ENCODE measurements at regions not wholly inside any gene's neighbourhood (a gene's known extent, or its start where the extent isn't known, plus 50 kb on each side); places are given as distances from the start of the nearest gene placed in this dataset.

DNA sequence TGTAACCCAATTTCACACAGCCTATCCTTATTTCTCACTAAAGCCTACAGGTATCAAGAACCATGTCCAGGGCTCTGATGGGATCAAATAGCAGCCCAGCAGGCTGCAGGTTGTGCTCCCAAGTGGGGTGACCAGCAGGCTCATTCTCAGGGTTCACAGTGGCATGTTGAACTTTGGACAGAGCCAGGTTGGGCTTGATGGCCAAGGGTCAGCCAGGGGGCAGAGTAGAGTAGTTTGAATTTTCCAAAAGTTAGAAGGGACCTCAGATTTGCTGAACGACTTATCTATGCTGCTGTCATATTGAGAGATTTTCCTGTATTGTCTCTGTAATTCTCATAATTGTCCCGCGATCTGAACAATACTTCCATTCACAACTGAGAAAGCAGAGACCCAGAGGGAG, 310.8 kb upstream of the BOD1L1 start:
- DNase-seq = no peak

DNA sequence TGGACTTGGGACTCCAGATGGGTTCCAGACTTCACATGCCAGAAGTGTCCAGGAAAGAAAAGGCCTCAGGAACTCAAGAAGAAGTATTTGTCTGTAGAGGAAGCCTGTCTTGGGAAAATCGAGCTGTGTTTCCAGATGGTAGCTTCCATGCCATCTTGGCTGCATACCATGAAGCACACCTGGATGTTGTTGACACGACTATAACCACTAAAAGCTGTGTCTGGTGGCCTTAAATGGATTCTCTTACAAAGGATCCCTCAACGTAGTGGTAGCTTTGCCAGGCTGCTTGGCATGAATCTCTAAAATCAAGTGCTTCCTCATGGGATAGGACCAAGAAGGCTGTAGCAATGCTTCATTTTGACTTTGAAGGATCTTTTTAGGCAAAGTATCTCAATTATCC, 313.4 kb upstream of the BOD1L1 start:
- POLR2A ChIA-PET (ENCODE audit: unreplicated experiment) = no interaction called here
- no peaks in the 10 kb centered on the region for H3F3A ChIP-seq (ENCODE audit: insufficient read depth, low read depth)
- CTCF ChIA-PET = no interaction called here

More for the DNA sequence above, 310.8 kb upstream of the BOD1L1 start:
- Histone ChIP-seq H3K4me1 (replicated peaks; ENCODE audit: insufficient read depth) (no peaks in the 10 kb centered on the region), H3K9me3 (ENCODE audit: insufficient read depth, low read depth) (no peaks in the 10 kb centered on the region), H3K9me2 (ENCODE audit: insufficient read depth) (no peaks in the 10 kb centered on the region), H2AFZ (no peak overlapping the region), H3K36me3 (ENCODE audit: low read depth) (no peaks in the 10 kb centered on the region), H3K27ac (no peak overlapping the region), H3K4me3 (no peak overlapping the region), H3K4me2 (no peak overlapping the region), H4K20me1 (ENCODE audit: insufficient read depth) (no peaks in the 10 kb centered on the region), H3K79me2 (ENCODE audit: low read depth) (no peaks in the 10 kb centered on the region), H3F3A (ENCODE audit: insufficient read depth, low read depth) (no peaks in the 10 kb centered on the region), H3K27me3 (ENCODE audit: insufficient read depth, low read depth) (no peaks in the 10 kb centered on the region)
- CTCF ChIA-PET = no interaction called here
- BruUV-seq (replicated peaks) = no TSS peak
- TF ChIP-seq, protein P1, sequence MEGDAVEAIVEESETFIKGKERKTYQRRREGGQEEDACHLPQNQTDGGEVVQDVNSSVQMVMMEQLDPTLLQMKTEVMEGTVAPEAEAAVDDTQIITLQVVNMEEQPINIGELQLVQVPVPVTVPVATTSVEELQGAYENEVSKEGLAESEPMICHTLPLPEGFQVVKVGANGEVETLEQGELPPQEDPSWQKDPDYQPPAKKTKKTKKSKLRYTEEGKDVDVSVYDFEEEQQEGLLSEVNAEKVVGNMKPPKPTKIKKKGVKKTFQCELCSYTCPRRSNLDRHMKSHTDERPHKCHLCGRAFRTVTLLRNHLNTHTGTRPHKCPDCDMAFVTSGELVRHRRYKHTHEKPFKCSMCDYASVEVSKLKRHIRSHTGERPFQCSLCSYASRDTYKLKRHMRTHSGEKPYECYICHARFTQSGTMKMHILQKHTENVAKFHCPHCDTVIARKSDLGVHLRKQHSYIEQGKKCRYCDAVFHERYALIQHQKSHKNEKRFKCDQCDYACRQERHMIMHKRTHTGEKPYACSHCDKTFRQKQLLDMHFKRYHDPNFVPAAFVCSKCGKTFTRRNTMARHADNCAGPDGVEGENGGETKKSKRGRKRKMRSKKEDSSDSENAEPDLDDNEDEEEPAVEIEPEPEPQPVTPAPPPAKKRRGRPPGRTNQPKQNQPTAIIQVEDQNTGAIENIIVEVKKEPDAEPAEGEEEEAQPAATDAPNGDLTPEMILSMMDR (conservative IDR thresholded peaks at IDR 0.05) = no peak
- TF ChIP-seq EZH2 (IDR thresholded peaks at IDR 0.05; ENCODE audit: low read depth) = no peak
- POLR2A ChIA-PET (ENCODE audit: unreplicated experiment) = no interaction called here
- intact Hi-C loops (cut with micrococcal nuclease; ENCODE audit: unreplicated experiment) = no loop called here

DNA sequence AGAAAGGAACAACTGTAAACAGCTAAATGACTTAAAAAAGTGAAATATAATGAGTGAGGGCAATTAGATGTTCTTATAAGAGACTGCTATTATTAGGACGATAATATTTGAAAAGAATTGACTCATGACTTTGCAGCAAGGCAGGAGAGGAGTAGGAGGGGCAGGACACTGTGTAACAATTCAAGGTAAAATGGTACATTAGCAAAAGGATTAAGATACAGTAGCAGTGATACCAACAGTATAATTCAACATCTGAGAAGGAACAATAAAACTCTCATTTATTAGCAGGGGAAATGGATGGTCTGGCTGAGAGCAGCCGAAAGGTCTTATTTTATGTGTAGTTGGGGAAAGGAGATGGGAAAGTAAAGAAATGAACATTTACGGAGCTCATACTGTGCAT, 315.5 kb upstream of the BOD1L1 start:
- CTCF ChIA-PET = no interaction called here
- no peak for DNase-seq
- Histone ChIP-seq H2AFZ (no peak overlapping the region), H3K36me3 (ENCODE audit: low read depth) (no peaks in the 10 kb centered on the region), H3K9me3 (ENCODE audit: insufficient read depth, low read depth) (no peaks in the 10 kb centered on the region), H3K9me2 (ENCODE audit: insufficient read depth) (no peaks in the 10 kb centered on the region), H3K27ac (no peak overlapping the region), H4K20me1 (ENCODE audit: insufficient read depth) (no peaks in the 10 kb centered on the region), H3K27me3 (ENCODE audit: insufficient read depth, low read depth) (no peaks in the 10 kb centered on the region), H3K4me2 (no peak overlapping the region), H3K4me3 (no peak overlapping the region), H3K79me2 (ENCODE audit: low read depth) (no peaks in the 10 kb centered on the region), H3K4me1 (replicated peaks; ENCODE audit: insufficient read depth) (no peaks in the 10 kb centered on the region), H3F3A (ENCODE audit: insufficient read depth, low read depth) (no peaks in the 10 kb centered on the region)
- POLR2A ChIA-PET (ENCODE audit: unreplicated experiment) = no interaction called here
- intact Hi-C loops (cut with micrococcal nuclease; ENCODE audit: unreplicated experiment) = no loop called here
- no TSS peak for BruUV-seq (replicated peaks)
- TF ChIP-seq EZH2 (IDR thresholded peaks at IDR 0.05; ENCODE audit: low read depth) = no peak
- TF ChIP-seq, protein P1 (conservative IDR thresholded peaks at IDR 0.05) = no peak

More for the DNA sequence above, 313.4 kb upstream of the BOD1L1 start:
- Histone ChIP-seq H4K20me1 (ENCODE audit: insufficient read depth) (no peaks in the 10 kb centered on the region), H2AFZ (no peak overlapping the region), H3K4me2 (no peak overlapping the region), H3K9me2 (ENCODE audit: insufficient read depth) (no peaks in the 10 kb centered on the region), H3K4me3 (no peak overlapping the region), H3K4me1 (replicated peaks; ENCODE audit: insufficient read depth) (no peaks in the 10 kb centered on the region), H3K27me3 (ENCODE audit: insufficient read depth, low read depth) (no peaks in the 10 kb centered on the region), H3K79me2 (ENCODE audit: low read depth) (no peaks in the 10 kb centered on the region), H3K36me3 (ENCODE audit: low read depth) (no peaks in the 10 kb centered on the region), H3K27ac (no peak overlapping the region), H3K9me3 (ENCODE audit: insufficient read depth, low read depth) (no peaks in the 10 kb centered on the region)
- BruUV-seq (replicated peaks) = no TSS peak
- no peak for DNase-seq
- TF ChIP-seq, protein P1 (conservative IDR thresholded peaks at IDR 0.05) = no peak
- intact Hi-C loops (cut with micrococcal nuclease; ENCODE audit: unreplicated experiment) = no loop called here
